Midbrain (tissue), 1 donor: ENCODE measurements at regions not wholly inside any gene's neighbourhood (a gene's known extent, or its start where the extent isn't known, plus 50 kb on each side); places are given as distances from the start of the nearest gene placed in this dataset.
"Not testable (repeated sequence)": the region's sequence is repeated elsewhere in the genome, so short reads cannot be mapped to it uniquely, and the experiment has no call there.

Source experiments
- DNase-seq: peaks from one replicate; lab custom pipeline; 2025; lab: John Stamatoyannopoulos, UW

DNA sequence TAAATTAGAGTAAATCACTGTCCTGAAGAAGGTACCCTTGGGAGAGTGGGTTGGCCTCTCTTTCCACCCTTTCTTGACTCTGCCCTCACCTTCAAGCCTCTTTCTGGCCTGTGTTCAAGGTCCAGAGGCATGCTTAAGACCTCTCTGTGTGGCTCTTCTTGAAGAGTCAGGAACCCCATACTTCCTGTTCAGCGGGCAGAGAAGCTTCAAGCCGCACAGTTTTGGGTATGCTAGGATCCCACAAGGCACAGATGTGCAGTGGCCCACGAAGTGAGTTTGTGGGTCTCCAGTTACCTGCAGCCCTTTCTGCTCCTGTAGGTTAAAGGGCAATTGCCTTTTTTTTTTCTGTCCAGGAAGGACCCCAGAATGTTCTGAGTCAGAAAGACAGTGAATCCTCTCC lies 113.7 kb downstream of the PPIAL4A start:
- DNase-seq: not testable (repeated sequence)

DNA sequence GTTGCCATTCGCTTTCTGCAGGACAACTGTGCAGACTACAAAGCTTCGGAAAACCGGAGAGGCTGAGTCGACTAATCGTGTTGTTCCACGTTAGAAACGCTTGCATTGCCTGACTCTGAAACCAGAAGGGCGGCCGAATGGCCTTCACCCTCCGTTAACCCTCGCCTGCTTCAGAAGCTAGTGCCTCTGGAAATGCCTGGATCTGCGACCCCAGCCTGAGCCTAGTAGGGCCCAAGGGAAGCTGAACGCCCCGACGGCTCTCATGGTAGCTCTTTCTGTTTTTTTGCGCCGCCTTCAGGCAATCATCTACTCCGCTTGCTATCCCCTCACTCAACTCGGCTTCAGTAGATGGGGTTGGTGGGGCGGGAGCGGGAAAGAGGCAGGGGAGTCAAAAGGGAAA lies 117.3 kb downstream of the PPIAL4A start:
- DNase-seq: not testable (repeated sequence)

DNA sequence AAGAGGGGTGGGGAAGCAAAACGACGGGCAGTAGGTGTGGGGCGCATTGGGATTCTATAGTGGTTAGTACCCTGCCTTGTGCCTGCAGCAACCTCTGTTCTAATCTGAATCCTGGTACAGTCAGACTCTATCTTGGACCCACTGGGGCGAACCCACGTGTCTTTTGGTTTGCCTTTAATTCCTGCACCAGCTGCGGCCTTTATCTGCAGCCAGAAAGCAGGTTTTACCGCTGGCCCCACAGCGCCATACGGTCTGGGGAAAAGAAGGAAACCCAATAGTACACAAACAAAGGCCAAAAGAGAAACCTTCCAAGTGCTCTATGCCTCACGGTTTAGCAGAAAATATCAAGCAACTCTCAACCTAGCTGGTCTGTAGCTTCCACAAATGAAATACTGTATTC lies 118.2 kb downstream of the PPIAL4A start:
- DNase-seq: not testable (repeated sequence)

DNA sequence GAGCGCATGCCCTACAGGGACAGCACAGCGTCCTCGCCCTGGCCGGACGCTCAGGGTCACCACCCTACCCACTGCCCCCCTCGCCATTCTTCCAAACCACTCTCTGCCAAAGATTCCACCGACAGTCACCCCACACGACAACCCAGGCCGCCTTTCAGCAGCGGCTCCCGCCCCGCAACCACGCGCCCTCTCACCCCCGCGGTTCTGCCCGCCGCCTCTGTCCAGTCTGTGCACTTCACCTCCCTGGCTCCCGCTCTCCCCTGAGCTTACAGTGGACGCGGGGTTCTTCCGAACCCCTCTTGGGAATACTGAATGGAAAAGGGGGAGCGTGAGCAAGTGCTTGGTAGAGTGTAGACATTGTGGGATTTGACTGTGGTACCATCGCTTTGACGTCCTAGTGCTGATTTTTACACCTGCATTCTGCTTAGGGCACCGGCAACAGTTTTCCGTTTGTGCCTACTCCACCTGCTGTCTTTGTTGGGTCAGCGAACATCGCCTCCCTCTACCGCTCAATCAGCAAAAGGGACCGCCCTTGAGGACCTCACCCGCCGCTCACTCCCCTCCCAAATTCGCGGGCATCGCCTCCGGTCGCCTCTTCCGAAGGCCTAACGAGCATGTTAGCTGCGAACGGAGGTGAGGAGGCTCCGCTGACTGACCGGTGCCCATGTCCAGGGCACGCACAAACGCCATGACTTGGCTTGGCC lies 119.1 kb downstream of the PPIAL4A start:
- not testable (repeated sequence) for DNase-seq

DNA sequence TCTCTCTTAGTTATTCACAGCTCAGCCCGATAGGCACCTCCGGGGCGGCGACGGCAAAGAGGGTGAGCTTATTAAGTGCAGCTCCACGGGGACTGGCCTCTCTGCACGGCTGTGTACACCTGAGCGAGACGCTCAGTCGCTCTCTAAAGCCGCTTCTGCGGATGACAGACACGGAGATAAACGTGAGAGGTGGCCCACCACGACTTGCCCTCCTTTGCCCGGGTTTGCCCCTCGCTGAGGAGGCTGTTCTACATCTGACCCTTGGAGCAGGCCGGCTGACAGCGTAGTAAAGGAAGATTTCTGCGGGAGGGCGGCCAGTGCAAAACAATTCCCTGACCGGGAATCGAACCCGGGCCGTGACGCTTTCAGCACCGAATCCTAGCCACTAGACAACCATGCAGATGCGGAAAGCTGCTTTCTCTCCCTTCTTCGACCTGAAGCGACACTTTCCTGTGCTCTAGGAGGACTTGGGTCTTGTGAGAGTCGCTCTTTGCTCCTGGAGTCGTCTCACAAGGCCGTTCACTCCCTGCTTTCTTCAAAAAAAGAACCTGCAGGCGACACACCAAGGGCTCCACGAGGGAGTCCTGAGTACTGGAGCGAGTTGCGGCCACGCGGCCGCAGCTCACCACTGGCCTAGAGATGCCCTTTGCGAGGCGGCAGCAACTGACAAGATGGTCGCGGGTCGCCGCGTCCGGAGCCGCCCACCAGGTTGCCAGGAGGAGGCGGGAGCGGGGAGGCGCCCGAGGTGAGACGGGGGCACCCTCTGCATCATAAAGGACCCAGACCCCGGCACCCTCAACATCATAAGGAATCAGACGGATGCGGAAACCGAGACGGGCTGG lies 119.9 kb downstream of the PPIAL4A start:
- DNase-seq: not testable (repeated sequence)

DNA sequence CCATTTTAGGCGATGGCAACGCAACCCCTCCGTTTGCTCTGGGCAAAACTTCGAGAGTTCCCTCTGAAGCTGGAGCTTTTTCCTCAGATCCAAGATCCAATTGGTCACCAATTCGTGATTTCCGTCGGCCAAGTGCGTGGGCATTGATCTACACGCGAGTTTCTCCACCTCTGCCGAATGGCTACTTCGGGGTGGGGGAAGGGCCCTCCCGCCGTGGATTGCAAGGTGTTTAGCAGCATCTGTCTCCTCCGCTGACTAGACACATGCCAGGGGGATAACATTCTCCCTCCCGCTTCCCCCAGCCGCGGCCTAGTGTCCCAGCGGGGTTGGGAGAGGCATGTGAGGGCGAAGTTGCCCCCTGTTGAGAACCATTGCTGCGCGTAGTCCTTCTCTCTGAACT lies 120.6 kb downstream of the PPIAL4A start:
- DNase-seq: not testable (repeated sequence)

DNA sequence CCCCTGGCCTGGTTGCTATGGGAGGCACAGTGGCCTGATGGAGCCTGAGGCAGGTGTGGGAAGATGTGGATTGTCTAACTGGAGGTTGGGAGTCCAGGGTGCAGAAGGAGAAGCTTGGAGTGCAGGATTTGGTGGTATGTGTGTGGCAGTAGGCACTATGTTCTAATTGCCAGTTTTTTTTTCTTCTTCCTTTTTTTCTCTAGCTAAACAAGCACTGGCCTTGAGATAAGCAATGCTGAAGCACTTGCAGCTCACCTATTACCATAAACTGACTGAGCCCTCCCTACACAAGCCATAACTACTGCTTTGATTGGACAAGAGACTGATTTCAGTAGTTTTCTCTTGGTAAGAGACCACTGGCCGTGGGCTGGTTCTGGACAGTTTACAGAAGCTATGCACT lies 123.6 kb downstream of the PPIAL4A start:
- DNase-seq: not testable (repeated sequence)

DNA sequence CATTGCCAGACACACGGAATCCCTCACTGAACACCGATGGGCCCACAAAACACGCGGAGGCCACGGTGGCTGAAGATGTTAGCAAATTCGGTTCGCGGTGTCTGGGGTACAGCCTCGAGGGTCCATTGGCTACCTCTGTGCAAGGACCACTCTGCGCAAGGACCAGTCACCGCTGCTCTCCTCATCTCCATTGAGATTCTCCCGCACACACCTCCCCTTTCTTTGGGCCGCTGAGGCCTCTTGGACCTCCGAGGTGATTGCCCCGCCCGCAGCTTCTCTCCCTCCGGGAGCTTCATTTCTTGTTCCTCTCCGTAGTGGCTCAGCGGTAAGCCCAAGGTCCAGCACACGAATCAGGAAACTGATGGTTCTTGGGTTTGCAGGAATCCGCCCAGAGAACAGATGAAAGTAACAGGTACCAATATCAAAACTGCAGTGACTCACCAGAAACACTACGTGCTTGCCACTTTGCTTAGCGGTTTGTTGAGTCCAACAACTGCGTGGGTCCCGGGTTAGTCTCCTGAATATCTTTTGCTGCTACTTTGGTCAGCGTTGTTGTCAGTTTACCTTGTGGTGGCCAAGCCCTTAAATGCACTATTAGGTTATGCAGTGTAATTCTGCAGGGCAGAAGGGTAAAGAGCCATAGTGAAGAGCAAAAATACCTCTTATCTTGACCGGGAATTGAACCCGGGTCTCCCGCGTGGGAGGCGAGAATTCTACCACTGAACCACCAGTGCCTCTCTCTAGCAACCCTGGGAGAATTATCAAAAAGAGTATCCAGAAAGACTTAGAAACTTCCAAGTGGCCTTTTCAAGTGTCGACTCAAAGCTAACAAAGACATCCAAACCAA lies 126.8 kb downstream of the PPIAL4A start:
- peak; percentile 40 for DNase-seq

DNA sequence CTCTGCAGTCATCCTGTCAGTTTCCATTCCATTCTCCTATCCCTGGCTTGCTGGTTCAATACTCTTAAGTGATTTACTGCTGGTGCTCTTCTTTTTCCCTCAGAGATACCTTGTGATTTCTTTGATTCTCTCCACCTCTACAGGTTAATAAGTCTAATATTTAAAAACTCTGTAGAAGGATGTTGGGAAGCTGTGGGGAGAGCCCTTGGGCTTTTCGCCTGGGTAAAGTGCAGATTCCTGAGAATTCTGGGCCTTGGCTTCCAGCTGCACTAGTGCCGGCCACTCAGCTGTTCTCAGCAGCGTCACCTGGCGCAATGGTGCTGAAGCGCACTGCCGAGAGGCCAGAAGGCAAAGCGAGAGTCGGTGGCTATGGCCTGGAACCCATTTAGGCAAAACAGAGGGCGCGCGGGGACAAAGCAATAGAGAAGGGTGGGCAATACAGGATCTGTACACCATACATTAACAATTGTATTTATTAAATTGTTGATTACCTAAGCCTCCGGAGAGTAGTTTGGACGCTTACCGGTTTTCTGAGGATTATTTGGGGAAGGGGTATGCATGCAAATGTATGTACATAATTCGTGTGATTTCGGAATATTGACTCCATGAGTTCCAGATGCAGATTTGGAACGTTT lies 130.3 kb downstream of the PPIAL4A start:
- DNase-seq: not testable (repeated sequence)

DNA sequence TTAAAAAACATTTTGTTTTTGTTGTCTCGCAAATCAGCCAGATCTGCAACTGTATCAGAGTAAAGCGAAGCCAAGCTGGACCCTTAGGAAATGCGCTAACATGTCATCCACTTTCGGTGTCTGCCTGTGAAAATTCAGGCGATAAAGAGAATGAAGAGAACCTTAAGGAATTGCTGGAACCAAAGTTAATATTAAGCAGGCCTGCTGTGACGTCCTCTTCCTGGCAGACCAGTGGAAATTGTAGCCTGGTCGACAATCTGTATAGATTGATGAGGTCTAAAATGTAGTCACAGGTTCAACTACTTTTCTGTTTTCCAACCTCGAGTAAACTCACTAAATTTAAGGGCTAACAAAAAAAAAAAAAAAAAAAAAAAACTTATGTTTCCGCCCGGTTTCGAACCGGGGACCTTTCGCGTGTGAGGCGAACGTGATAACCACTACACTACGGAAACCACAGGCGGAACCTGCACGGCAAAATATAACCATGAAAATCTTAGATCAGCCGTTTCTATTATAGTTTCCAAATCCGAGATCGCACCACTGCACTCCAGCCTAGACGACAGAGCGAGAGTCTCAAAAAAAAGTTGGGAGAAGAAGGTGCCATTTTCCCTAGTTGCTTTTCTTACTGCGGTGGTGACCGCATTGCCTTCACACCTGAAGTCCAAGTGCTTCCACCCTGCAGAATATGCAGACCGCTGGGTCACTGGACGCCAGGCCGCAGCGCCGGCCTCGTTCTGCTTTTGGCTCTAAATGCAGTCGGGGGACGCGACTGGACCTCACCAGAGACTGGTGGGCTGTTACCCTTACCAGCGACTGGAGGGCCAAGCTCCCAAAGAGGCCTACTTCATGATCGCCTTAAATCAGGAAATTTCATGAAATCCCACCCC lies 131.0 kb downstream of the PPIAL4A start:
- peak; percentile 13 for DNase-seq

DNA sequence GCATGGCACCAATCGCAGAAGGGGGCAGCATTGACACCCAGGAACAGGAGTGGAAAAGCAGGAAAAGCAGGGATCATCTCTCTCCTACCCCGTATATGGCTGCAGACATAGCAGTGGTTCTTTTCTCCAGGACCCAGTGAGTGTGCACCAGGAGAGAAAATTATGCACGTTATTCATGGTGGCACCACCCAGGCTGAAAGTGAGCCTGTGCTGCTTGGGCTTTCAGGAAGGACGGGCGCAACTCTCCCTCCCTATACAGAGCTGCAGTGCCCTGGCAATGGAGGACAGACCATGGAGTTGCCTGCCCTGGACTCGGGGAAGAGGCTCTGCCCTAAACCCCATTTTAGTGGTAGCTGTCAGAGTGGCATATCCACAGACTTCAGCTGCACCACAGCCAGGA lies 132.1 kb downstream of the PPIAL4A start:
- not testable (repeated sequence) for DNase-seq

DNA sequence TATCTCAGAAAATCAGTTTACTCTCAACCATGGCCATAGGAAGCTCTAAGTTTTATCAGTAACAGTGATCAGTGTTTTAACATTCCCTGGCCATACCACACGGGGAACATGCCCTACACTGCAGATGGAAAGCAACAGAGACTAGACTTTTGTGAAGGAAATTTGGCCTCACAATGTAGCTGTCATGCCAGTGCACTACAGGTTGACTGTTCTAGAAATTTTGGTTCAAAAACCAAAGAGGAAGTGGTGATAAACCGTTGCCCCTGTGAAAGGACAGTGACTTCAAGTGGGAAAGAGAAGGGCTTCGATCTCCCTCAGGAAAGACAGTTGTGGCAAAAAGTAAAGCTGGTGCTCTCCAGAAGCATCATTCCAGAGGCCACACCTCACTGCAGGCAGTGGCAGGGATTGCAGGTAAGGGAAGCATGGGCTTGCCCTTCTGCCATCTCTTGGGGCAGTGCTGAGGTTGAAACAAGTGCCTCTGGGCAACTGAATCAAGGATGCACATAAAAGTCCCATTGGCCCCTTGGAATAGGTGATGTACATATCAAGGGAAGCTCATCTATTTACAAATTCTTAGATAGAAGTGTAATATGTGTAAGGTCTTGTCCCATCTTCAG lies 143.4 kb downstream of the PPIAL4A start:
- not testable (repeated sequence) for DNase-seq

DNA sequence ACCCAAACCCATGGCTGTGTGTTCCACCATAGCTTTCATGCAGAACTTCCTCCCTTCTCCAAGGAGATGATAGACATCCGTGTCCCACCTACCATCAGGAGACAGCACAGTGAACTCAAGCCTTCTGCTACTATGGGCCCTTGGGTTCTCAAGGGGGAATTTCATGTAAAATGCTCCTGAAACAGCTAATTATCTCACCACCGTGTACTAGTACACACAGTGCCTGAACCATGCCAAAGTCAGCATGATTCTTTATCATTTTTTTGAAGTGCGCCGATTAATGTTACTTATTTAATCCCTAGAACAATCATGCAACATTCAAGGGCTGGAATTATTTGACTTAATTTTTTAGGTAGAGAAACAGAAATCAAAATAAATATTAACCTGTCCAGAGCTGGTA lies 147.2 kb downstream of the PPIAL4A start:
- not testable (repeated sequence) for DNase-seq

DNA sequence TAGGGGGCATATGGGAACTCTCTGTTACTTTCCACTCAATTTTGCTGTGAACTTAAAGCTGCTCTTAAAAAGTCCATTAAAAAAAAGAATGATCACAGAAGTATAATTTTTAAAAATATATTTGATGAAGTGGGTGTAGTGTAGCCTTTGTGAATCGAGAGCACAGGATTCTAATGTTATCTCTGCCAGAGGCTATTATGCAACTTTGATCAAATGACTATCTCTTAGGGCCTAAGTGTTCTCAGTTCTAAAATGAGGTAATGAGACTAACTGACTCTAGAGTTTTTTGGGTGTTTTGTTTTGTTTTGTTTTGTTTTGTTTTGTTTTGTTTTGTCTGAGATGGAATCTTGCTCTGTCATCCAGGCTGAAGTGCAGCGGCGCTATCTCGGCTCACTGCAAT lies 143.2 kb downstream of the FAM72B start:
- not testable (repeated sequence) for DNase-seq

DNA sequence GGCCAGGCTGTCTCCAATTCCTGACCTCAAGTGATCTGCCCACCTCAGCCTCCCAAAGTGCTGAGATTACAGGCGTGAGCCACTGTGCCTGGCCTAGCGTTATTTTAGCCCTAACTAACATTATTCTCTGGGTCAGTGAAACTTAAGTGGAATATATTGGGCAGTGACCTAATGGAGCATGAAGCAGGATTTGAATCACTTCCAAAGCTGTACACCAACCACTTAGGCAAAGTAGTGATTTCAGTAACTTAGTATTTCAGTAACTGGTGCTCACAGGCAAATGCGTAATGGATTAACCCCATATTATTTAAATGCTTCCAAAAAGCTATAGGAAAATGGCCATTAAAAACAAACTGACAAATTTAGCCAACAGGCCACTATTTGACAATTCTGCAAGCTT lies 142.6 kb downstream of the FAM72B start:
- DNase-seq: not testable (repeated sequence)

DNA sequence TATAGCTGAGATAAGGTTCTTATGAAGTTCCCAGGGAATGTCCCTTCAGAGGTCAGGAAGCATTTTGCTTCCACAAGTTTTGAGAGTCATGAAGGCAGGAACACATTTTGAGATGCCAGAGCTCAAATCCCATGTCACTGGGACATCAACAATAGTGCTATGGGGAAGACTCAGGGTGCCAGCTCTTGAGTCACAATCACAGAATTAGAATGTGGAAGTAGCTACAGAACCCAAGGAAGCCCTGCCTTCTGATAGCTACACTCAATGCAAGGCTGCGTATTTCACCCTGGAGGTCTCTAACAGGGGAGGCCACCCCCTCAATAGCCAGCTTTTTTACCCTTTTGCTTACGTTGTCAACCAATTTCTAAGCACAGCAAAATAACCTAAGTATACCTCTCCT lies 141.3 kb downstream of the FAM72B start:
- not testable (repeated sequence) for DNase-seq

DNA sequence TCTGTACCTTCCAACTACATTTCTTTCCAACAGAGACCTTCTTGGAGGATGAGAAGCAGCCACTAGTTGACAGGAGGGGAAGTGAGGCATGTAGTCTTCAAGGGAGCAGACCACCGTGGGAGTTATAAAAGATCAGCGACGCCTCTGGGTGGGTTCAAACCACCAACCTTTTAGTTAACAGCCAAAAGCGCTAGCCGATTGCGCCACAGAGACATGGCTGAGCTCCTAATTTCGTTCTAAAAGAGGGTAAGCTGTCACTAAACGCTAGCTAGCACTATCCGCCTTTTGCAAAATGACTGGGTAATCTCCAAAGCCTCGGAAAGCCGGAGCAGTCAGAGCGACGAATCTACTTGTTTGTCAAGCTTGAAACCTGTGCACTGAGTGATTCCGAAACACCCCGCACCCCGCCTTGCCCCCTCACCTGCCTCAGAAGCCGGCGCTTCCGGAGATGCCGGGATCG lies 135.8 kb downstream of the FAM72B start:
- not testable (repeated sequence) for DNase-seq

DNA sequence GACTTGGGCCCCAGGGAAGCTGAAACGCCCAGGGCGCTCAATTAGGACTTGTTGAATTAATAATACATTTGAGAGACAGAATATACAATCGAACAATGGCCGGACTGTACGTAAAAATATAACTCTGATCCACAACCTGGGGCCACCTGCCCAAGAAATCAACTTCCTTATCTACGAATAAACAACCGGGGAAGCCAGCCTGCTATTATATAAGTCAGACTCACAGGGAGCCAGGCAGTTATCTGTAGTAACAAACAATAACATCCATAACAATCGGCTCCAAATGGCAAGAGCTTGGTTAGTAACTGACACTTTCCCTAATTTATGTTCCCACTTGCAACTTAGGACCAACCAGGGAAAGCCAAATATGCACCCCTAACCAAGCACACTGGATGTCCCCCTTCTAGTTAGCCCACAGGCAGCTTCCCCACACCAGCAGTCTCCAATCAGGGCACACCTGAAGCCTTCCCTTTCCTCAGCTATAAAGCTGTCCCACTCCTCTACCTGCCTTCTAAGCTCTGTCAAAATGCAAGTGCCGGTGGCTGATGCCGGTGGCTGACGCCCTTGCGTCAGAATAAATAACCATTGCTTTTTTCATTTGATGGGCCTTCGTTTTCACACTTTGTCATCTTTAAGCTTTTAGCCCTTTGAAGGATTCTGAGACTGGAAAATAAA lies 135.2 kb downstream of the FAM72B start:
- not testable (repeated sequence) for DNase-seq

DNA sequence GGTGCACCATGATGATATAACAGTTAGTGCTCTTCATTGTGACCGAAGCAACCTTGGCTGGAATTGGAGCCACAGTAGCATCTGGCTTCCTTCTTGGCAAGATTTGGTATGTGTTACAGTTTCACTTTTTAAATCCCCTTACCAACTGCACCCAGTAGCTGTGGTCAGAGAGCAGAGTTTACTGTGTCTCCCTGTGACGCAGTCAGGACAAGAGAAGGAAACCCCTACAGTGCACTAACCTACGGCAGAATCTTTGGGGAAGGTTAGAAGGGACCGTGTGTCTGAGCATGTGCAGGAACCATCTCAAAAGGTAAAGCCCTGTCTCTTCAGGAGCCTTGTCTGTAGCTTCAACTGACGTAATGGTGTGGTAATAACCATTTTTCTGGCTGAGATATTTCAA lies 134.0 kb downstream of the FAM72B start:
- not testable (repeated sequence) for DNase-seq
